Ovary (tissue), 7 donors: ENCODE measurements at regions not wholly inside any gene's neighbourhood (a gene's known extent, or its start where the extent isn't known, plus 50 kb on each side); places are given as distances from the start of the nearest gene placed in this dataset.

Experiments
- DNase-seq, 5 donors: peaks; one replicate each; pipeline ENCODE4 v3.0.0-alpha.2; 2019 to 2020
- H3K27ac ChIP-seq, 2 donors: fragments of 200-600 bp; one replicate each; pipeline versions ENCODE4 v1.5.1 to v1.8.0; 2019 to 2022
- H3K27me3 ChIP-seq: fragments of 200-600 bp; one replicate; pipeline ENCODE4 v1.8.0; 2022
- H3K36me3 ChIP-seq: fragments of 200-600 bp; sonication (generic); one replicate; pipeline ENCODE4 v1.5.1; 2019
- H3K4me1 ChIP-seq: one replicate; pipeline ENCODE4 v1.8.1; 2013; ENCODE audit warnings: mild to moderate bottlenecking, moderate library complexity; ENCODE audit not compliant: insufficient read depth
- H3K4me3 ChIP-seq: fragments of 200-600 bp; sonication (generic); one replicate; pipeline ENCODE4 v1.5.1; 2017
- H3K9me3 ChIP-seq, 2 donors: fragments of 200-600 bp in 1 of 2; sonication (generic) in 1 of 2; one replicate each; pipeline versions ENCODE4 v1.5.1 to v1.8.1; 2013 to 2019; ENCODE audit warnings: mild to moderate bottlenecking in 1 of 2, moderate library complexity in 1 of 2
- CTCF ChIP-seq, 3 donors: fragments of 450-650 bp in 2 of 3; fragments of 200-600 bp in 1 of 3; IDR thresholded peaks; one replicate each; pipeline versions ENCODE4 v1.5.1 to v1.8.0; 2016 to 2022; ENCODE audit warnings: antibody characterized with exemption in 3 of 3, mild to moderate bottlenecking in 1 of 3
- EP300 ChIP-seq: sonication (generic); formaldehyde crosslinking; IDR thresholded peaks from one replicate; pipeline ENCODE4 v1.6.1; 2017; ENCODE audit warnings: antibody characterized with exemption
- POLR2A ChIP-seq: fragments of 450-650 bp; IDR thresholded peaks from one replicate; pipeline ENCODE4 v1.6.1; 2017; ENCODE audit warnings: antibody characterized with exemption, mild to moderate bottlenecking, moderate library complexity
- WGBS, 3 donors: extraction: QIAGEN DNeasy Blood & Tissue Kit in 1 of 3; methylation state at CpG; one replicate each; pipeline versions ENCODE4 v1.1.5 to v1.1.7; 2013 to 2017; 5-methylcytosine and 5-hydroxymethylcytosine counted together
- intact Hi-C, 4 donors: fragments of 100-400 bp; cut with DNase I; formaldehyde crosslinking; loops; one replicate each; pipeline versions ENCODE4 v1.11.0 to v1.15.1; 2022 to 2023
- donor health status: DM: no; HTN: no; CAD: no; lungs with moderate emphysema.
- donor health status: DM: no; HTN: no; CAD: no.
- donor health status: Bipolar disorder and iron deficiency.
- donor health status: DM: no; HTN: no; CAD: no.
- donor health status: DM: yes; HTN: yes; CAD: no.

DNA sequence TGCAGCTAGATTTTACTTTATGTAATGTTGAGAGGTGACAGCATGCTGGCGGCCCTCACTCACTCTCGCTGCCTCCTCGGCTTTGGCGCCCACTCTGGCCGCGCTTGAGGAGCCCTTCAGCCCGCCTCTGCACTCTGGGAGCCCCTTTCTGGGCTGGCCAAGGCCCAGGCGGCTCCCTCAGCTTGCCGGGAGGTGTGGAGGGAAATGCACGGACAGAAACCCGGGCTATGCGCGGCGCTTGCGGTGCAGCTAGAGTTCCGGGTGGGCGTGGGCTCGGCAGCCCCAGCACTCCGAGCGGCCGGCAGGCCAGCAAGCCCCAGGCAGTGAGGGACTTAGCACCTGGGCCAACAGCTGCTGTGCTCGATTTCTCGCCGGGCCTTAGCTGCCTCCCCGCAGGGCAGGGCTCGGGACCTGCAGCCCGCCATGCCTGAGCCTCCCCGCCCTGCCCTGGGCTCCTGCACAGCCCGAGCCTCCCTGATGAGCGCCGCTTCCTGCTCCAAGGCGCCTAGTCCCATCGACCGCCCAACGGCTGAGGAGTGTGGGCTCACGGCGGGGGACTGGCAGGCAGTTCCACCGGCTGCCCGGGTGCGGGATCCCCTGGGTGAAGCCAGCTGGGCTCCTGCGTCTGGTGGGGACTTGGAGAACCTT is 128.7 kb downstream of the GASK1B start:
- WGBS, 3 donors: 95 to 98% (median 97%) methylated on average over 40 to 41 of the region's 41 CpGs
- peak in 2 of 5 donors; percentile 18 to 33 for DNase-seq
- TF ChIP-seq POLR2A (no peak), EP300 (no peak), CTCF (IDR thresholded peaks at IDR 0.05) (no peak)
- Histone ChIP-seq H3K36me3 (no peaks in the 10 kb centered on the region), H3K4me3 (no peak overlapping the region), H3K27ac (no peak overlapping the region), H3K27me3 (no peaks in the 10 kb centered on the region), H3K4me1 (no peaks in the 10 kb centered on the region), H3K9me3 (no peaks in the 10 kb centered on the region)
- intact Hi-C loops: no loop called here

DNA sequence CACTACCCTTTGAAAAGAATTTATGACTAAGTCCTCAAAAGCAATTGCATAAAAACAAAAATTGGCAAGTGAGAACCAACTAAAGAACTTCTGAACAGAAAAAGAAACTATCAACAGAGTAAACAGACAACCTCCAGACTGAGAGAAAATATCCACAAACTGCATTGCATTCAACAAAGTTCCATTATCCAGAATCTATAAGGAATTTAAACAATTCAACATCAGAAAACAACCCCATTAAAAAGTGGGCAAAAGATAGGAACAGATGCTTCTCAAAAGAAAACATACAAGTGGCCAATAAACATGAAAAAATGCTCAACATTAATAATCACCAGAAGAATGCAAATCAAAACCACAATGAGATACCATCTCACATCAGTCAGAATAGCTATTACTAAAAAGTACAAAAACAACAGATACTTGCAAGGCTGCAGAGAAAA is 130.2 kb downstream of the GASK1B start:
- no peak overlapping the region for H3K27ac ChIP-seq
- DNase-seq: no peak
- TF ChIP-seq POLR2A: no peak
- no peak for TF ChIP-seq CTCF (IDR thresholded peaks at IDR 0.05)
- no peak for TF ChIP-seq EP300
- no peak overlapping the region for H3K4me3 ChIP-seq
- H3K36me3 ChIP-seq: no peaks in the 10 kb centered on the region
- H3K9me3 ChIP-seq: no peaks in the 10 kb centered on the region
- no peaks in the 10 kb centered on the region for H3K4me1 ChIP-seq
- intact Hi-C loops: no loop called here
- no peaks in the 10 kb centered on the region for H3K27me3 ChIP-seq

DNA sequence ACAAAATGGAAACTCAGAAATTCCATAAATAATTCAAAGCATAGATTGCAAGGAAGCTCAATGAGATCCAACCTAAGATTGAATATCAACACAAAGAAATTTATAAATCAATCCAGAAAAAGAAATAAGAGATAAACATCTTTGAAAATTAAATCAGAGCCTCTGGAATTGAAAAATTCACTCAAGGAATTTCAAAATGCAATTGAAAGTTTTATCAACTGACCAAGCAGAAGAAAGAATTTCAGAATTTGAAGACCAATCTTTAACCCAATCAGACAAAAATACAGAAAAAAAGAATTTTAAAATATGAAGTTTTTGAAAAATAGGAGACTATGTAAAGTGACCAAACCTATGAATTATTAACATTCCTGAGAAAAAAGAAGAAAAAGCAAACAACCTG is 134.1 kb downstream of the GASK1B start:
- Histone ChIP-seq H3K4me1 (no peaks in the 10 kb centered on the region), H3K27me3 (no peaks in the 10 kb centered on the region), H3K27ac (no peak overlapping the region), H3K36me3 (no peaks in the 10 kb centered on the region), H3K4me3 (no peak overlapping the region), H3K9me3 (no peaks in the 10 kb centered on the region)
- DNase-seq: no peak
- intact Hi-C loops: no loop called here
- TF ChIP-seq CTCF (IDR thresholded peaks at IDR 0.05) (no peak), POLR2A (no peak), EP300 (no peak)

DNA sequence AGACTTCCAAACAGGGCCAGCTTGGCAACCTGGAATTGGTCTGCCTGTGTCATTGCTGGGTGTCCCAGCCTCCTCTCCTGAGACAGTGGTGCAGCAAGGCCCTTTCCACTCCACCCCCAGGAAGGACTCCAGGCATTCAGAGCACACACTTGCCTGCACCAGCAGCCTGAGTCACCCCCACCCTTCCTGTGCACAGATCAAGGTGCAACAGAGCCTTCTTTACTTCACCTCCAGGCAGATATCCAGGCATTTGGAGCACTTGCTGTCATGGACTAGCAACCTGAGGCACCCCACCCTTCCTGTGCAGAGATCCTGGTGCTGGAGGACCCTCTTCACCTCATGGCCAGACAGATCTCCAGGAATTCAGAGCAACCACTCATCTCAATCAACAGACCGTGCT is 135.8 kb downstream of the GASK1B start:
- TF ChIP-seq POLR2A (no peak), CTCF (IDR thresholded peaks at IDR 0.05) (no peak), EP300 (no peak)
- DNase-seq: no peak
- no peaks in the 10 kb centered on the region for H3K9me3 ChIP-seq
- no peak overlapping the region for H3K27ac ChIP-seq
- no peaks in the 10 kb centered on the region for H3K27me3 ChIP-seq
- 98 to 100% (median 100%) methylated on average over 1 of the region's 1 CpG for WGBS, 3 donors
- no peak overlapping the region for H3K4me3 ChIP-seq
- no peaks in the 10 kb centered on the region for H3K36me3 ChIP-seq
- no peaks in the 10 kb centered on the region for H3K4me1 ChIP-seq
- intact Hi-C loops: no loop called here
